Mucosa of descending colon (tissue), 3 donors: ENCODE measurements at regions not wholly inside any gene's neighbourhood (a gene's known extent, or its start where the extent isn't known, plus 50 kb on each side); places are given as distances from the start of the nearest gene placed in this dataset.

ENCODE experiments used
- ATAC-seq: fragments of 200-7000 bp; cut with Tn5 transposase; one replicate; pipeline ENCODE4 v1.9.1; 2020; ENCODE audit warnings: mild to moderate bottlenecking, moderate library complexity
- DNase-seq, 3 donors: peaks; one replicate each; pipeline ENCODE4 v3.0.0-alpha.2; 2020
- H3K36me3 ChIP-seq: fragments of 200-600 bp; one replicate; pipeline ENCODE4 v1.8.0; 2021; ENCODE audit warnings: low read depth, mild to moderate bottlenecking
- H3K4me1 ChIP-seq: fragments of 200-600 bp; one replicate; pipeline ENCODE4 v1.8.0; 2021; ENCODE audit warnings: low read depth, mild to moderate bottlenecking
- H3K4me3 ChIP-seq: fragments of 200-600 bp; one replicate; pipeline ENCODE4 v1.8.0; 2021; ENCODE audit warnings: mild to moderate bottlenecking
- H3K9me3 ChIP-seq: fragments of 200-600 bp; one replicate; pipeline ENCODE4 v1.8.0; 2021; ENCODE audit warnings: mild to moderate bottlenecking
- intact Hi-C, 2 donors: fragments of 100-400 bp; cut with DNase I in 1 of 2; cut with micrococcal nuclease in 1 of 2; formaldehyde crosslinking; loops; one replicate each; pipeline versions ENCODE4 v1.11.0 to v1.11.1; 2022; cut with DNase I, micrococcal nuclease
- TF ChIP-seq, protein P1 (sequence below): fragments of 200-600 bp; IDR thresholded peaks from one replicate; pipeline ENCODE4 v1.8.0; 2022; ENCODE audit warnings: antibody characterized with exemption, mild to moderate bottlenecking
- donor health status: DM: no; HTN: no; CAD: no; lungs with moderate emphysema.
- donor health status: DM: no; HTN: no; CAD: no.
- donor health status: DM: no; HTN: yes; CAD: no.

DNA sequence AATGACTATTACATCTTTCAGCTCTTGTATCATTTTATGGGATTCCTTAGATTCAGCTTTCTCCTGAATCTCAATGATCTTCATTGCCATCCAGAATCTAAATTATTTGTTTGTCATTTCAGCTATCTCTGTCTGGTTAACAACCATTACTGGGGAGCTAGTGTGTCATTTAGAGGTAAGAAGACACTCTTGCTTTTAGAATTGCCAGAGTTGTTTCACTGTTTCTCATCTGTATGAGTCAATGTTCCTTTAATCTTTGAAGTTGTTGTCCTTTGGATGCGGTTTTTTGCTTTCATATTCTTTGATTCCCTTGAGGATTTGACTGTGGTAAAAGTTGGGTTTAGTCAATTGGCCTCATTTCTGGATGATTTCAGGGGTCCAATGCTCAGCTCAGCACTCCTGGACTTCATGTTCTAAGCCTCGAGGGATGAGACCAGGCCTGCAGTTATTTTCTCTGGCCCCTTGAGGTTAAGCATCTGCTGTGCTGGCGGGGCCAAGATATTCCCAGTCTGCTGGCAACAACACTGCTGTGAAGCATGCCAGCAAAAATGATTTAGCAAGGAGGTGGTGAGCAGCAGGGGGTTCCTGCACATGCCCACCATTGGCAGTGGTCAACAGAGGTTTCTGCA, 102.4 kb upstream of the PCSK5 start:
- Histone ChIP-seq H3K36me3 (no peaks in the 10 kb centered on the region), H3K4me3 (no peak overlapping the region), H3K9me3 (no peaks in the 10 kb centered on the region), H3K4me1 (no peaks in the 10 kb centered on the region)
- ATAC-seq (no peak), DNase-seq (no peak)
- intact Hi-C loops: no loop called here
- TF ChIP-seq, protein P1, sequence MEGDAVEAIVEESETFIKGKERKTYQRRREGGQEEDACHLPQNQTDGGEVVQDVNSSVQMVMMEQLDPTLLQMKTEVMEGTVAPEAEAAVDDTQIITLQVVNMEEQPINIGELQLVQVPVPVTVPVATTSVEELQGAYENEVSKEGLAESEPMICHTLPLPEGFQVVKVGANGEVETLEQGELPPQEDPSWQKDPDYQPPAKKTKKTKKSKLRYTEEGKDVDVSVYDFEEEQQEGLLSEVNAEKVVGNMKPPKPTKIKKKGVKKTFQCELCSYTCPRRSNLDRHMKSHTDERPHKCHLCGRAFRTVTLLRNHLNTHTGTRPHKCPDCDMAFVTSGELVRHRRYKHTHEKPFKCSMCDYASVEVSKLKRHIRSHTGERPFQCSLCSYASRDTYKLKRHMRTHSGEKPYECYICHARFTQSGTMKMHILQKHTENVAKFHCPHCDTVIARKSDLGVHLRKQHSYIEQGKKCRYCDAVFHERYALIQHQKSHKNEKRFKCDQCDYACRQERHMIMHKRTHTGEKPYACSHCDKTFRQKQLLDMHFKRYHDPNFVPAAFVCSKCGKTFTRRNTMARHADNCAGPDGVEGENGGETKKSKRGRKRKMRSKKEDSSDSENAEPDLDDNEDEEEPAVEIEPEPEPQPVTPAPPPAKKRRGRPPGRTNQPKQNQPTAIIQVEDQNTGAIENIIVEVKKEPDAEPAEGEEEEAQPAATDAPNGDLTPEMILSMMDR: no peak

DNA sequence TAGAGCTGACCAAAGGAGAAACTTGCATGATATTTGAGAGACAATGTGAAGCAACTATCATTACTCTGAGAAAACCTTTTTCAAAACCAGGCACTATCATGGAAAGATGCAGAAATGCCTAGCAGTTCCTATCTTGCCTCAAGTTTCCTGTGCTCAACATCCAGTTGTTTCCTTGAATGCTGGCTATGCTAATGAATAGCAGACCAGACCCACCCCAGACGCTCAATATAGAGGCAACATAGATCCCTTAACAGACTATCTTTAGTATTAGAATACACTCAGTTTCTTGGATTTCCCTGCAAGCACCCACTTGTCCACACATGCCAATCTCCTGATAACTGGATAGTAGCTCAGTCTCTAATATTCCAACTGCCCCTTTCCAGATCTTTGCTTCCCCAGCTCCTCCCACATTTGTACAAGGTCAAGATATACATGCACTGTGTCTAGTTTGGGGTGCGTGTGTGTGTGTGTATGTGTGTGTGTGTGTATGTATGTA, 93.3 kb upstream of the PCSK5 start:
- intact Hi-C loops: no loop called here
- TF ChIP-seq, protein P1: no peak
- DNase-seq: no peak
- Histone ChIP-seq H3K9me3 (no peaks in the 10 kb centered on the region), H3K4me1 (no peaks in the 10 kb centered on the region), H3K36me3 (no peaks in the 10 kb centered on the region), H3K4me3 (no peak overlapping the region)
- no peak for ATAC-seq

DNA sequence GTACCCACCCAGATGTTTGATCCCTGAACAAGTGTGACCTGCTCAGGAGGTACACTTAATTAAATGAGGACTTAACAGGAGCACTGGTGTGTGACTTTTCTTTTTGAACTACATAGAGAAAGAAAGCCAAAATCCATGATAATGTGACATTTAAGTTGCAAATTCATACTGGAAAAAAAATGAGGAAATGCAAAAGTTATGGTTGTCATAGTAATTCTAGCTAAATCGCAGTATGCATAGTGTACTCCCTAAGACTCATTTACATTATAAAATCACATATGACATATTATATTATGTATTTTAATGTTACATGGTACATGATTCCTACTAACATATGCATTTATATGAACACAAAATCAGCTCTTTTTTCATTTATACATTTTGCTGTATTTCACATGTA, 92.0 kb upstream of the PCSK5 start:
- no peak overlapping the region for H3K4me3 ChIP-seq
- TF ChIP-seq, protein P1: no peak
- H3K36me3 ChIP-seq: no peaks in the 10 kb centered on the region
- H3K9me3 ChIP-seq: no peaks in the 10 kb centered on the region
- no peaks in the 10 kb centered on the region for H3K4me1 ChIP-seq
- DNase-seq: no peak
- ATAC-seq: no peak
- intact Hi-C loops: no loop called here

GRCh38 chr9:75803130-75803529, 87.3 kb upstream of the PCSK5 start:
- Histone ChIP-seq H3K4me3 (no peak overlapping the region), H3K9me3 (no peaks in the 10 kb centered on the region), H3K36me3 (no peaks in the 10 kb centered on the region), H3K4me1 (no peaks in the 10 kb centered on the region)
- TF ChIP-seq, protein P1: no peak
- no peak for ATAC-seq
- intact Hi-C loops: no loop called here
- DNase-seq: no peak

- no peak for DNase-seq
- no peaks in the 10 kb centered on the region for H3K4me1 ChIP-seq
- peaks cover 12% of the 10 kb centered on the region for H3K9me3 ChIP-seq
- no peaks in the 10 kb centered on the region for H3K36me3 ChIP-seq
- no peak for ATAC-seq
- H3K4me3 ChIP-seq: no peak overlapping the region
- intact Hi-C loops: no loop called here
- TF ChIP-seq, protein P1: no peak
Measured at GRCh38 chr9:75810063-75810462, 80.4 kb upstream of the PCSK5 start.

DNA sequence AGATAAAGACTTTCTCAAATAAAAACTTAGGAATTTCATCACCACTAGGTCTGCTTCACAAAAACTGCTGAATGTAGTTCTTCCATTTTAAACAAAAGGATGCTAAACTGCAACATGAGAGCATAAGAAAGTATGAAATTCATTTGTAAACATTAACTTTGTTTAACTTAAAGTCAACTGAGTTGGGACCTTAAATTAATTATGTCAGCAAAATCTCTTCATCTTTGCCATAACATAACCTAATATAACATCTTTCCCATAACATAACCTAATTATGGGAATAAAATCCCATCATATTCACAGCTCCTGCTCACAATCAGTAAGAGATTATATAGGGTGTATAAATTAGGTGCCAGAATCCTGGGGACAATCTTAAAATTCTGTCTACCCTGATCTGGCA, 78.8 kb upstream of the PCSK5 start:
- ATAC-seq (no peak), DNase-seq (no peak)
- TF ChIP-seq, protein P1: no peak
- Histone ChIP-seq H3K9me3 (peaks cover 12% of the 10 kb centered on the region), H3K4me3 (no peak overlapping the region), H3K36me3 (no peaks in the 10 kb centered on the region), H3K4me1 (no peaks in the 10 kb centered on the region)
- intact Hi-C loops: no loop called here
